RWPE2 (cell line): ENCODE measurements at regions not wholly inside any gene's neighbourhood (a gene's known extent, or its start where the extent isn't known, plus 50 kb on each side); places are given as distances from the start of the nearest gene placed in this dataset.
"Not testable (repeated sequence)": the region's sequence is repeated elsewhere in the genome, so short reads cannot be mapped to it uniquely, and the experiment has no call there.

ENCODE experiments used
- ATAC-seq: fragments of 200-7000 bp; cut with Tn5 transposase; 3 replicates; pipeline ENCODE4 v1.9.1; 2021; ENCODE audit warnings: low read depth
- DNase-seq: peaks from one replicate; pipeline ENCODE4 v3.0.0-alpha.2; 2020; ENCODE audit warnings: low spot score
- H3K27ac ChIP-seq: fragments of 450-650 bp; 2 replicates; pipeline ENCODE4 v1.5.1; 2017; ENCODE audit warnings: mild to moderate bottlenecking; ENCODE audit not compliant: poor library complexity, severe bottlenecking
- H3K27me3 ChIP-seq: fragments of 250-450 bp; sonication (Bioruptor Pico); 2 replicates; pipeline ENCODE4 v1.5.1; 2021; ENCODE audit warnings: mild to moderate bottlenecking, moderate library complexity; ENCODE audit not compliant: insufficient read depth, poor library complexity, severe bottlenecking
- H3K36me3 ChIP-seq: fragments of 250-450 bp; sonication (Bioruptor Pico); 2 replicates; pipeline ENCODE4 v1.5.1; 2020; ENCODE audit warnings: low read depth, mild to moderate bottlenecking, moderate library complexity
- H3K4me1 ChIP-seq: fragments of 250-450 bp; sonication (Bioruptor Pico); 2 replicates; pipeline ENCODE4 v1.5.1; 2021; ENCODE audit warnings: mild to moderate bottlenecking, moderate library complexity; ENCODE audit not compliant: insufficient read depth, poor library complexity, severe bottlenecking
- H3K4me3 ChIP-seq: fragments of 250-450 bp; sonication (Bioruptor Pico); 2 replicates; pipeline ENCODE4 v1.5.1; 2021; ENCODE audit warnings: mild to moderate bottlenecking, moderate library complexity; ENCODE audit not compliant: severe bottlenecking
- H3K9me3 ChIP-seq: fragments of 250-450 bp; sonication (Bioruptor Pico); 2 replicates; pipeline ENCODE4 v1.5.1; 2021; ENCODE audit warnings: mild to moderate bottlenecking, moderate library complexity; ENCODE audit not compliant: severe bottlenecking
- TF ChIP-seq, protein P1 (sequence below): fragments of 450-650 bp; IDR thresholded peaks from one replicate; pipeline ENCODE4 v1.5.1; 2017; ENCODE audit warnings: mild to moderate bottlenecking, moderate library complexity; ENCODE audit not compliant: poor library complexity, severe bottlenecking

DNA sequence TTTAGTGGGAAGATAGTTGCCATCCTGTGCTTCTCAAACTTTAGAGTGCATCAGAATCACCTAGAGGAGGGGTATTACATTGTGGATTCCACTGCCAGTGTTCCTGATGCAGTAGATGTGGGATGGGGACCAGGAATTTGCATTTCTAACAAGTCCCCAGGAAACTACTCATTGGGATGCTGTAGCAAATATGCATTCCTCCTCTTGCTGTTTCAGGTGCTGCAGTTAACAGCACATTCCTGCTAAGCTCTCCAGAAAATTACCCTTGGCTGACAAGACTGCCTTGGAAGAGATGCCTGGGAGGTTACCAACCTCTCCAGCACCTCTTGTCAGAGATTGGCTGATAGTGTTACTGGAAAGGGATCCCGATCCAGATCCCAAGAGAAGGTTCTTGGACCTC is 270.5 kb downstream of the OSTF1 start:
- H3K27ac ChIP-seq, result no peak overlapping the region
- no peaks in the 10 kb centered on the region for H3K9me3 ChIP-seq
- no peaks in the 10 kb centered on the region for H3K27me3 ChIP-seq
- H3K36me3 ChIP-seq, result no peaks in the 10 kb centered on the region
- no peak overlapping the region for H3K4me3 ChIP-seq
- no peak for DNase-seq
- no peak for ATAC-seq
- no peaks in the 10 kb centered on the region for H3K4me1 ChIP-seq
- TF ChIP-seq, protein P1, sequence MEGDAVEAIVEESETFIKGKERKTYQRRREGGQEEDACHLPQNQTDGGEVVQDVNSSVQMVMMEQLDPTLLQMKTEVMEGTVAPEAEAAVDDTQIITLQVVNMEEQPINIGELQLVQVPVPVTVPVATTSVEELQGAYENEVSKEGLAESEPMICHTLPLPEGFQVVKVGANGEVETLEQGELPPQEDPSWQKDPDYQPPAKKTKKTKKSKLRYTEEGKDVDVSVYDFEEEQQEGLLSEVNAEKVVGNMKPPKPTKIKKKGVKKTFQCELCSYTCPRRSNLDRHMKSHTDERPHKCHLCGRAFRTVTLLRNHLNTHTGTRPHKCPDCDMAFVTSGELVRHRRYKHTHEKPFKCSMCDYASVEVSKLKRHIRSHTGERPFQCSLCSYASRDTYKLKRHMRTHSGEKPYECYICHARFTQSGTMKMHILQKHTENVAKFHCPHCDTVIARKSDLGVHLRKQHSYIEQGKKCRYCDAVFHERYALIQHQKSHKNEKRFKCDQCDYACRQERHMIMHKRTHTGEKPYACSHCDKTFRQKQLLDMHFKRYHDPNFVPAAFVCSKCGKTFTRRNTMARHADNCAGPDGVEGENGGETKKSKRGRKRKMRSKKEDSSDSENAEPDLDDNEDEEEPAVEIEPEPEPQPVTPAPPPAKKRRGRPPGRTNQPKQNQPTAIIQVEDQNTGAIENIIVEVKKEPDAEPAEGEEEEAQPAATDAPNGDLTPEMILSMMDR, result no peak

DNA sequence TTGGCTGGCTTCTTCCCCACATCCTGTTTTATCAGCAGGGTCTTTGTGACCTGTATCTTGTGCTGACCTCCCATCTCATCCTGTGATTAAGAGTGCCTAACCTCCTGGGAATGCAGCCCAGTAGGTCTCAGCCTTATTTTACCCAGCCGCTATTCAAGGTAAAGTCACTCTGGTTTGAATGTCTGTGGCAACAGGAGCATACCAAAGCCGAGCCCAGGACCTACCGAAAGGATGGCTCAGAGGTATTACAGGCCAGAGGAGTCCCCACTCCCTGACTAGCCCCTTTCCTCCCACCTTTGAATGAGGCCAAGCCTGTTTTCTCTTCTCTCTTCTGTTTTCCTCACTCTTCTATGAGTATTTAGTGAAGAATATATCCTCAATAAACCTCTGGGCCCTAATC is 271.3 kb downstream of the OSTF1 start:
- no peaks in the 10 kb centered on the region for H3K36me3 ChIP-seq
- DNase-seq (no peak), ATAC-seq (no peak)
- H3K4me1 ChIP-seq, result no peaks in the 10 kb centered on the region
- H3K4me3 ChIP-seq, result no peak overlapping the region
- H3K27ac ChIP-seq, result no peak overlapping the region
- TF ChIP-seq, protein P1, result no peak
- H3K9me3 ChIP-seq, result no peaks in the 10 kb centered on the region
- no peaks in the 10 kb centered on the region for H3K27me3 ChIP-seq

DNA sequence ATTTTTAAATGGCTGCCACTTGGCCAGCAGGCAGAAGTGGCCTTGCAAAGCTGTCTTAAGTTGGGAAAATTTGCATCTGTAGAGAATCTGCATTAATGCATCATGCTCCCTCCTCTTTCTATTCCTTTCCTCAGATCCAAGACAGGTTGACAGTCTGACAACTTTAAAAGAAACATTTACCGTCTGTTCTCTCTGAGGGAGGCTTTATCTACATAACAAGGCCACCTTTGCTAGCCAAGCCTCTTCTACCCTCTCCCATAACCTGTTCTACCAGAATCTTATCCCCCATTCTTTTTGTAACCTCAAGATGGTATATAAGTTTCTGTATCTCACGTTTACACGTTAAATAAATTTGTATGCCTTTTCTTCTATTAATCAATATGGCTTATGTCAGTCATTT is 271.9 kb downstream of the OSTF1 start:
- DNase-seq, result no peak

DNA sequence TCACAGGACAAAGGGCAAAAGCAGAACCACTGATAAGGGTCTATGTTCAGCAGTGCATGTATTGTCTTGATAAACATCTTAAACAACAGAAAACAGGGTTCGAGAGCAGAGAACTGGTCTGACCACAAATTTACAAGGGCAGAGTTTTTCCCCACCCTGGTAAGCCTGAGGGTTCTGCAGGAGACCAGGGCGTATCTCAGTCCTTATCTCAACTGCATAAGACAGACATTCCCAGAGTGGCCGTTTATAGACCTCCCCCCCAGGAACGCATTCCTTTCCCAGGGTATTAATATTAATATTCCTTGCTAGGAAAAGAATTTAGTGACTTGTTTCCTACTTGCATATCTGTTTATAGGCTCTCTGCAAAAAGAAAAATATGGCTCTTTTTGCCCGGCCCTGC is 274.1 kb downstream of the OSTF1 start:
- ATAC-seq, DNase-seq, H3K9me3 ChIP-seq: not testable (repeated sequence)

More for the DNA sequence above, 271.9 kb downstream of the OSTF1 start:
- Histone ChIP-seq H3K4me1 (no peaks in the 10 kb centered on the region), H3K27me3 (no peaks in the 10 kb centered on the region), H3K36me3 (no peaks in the 10 kb centered on the region), H3K27ac (no peak overlapping the region), H3K4me3 (no peak overlapping the region), H3K9me3 (no peaks in the 10 kb centered on the region)
- ATAC-seq, result no peak
- TF ChIP-seq, protein P1, result no peak

DNA sequence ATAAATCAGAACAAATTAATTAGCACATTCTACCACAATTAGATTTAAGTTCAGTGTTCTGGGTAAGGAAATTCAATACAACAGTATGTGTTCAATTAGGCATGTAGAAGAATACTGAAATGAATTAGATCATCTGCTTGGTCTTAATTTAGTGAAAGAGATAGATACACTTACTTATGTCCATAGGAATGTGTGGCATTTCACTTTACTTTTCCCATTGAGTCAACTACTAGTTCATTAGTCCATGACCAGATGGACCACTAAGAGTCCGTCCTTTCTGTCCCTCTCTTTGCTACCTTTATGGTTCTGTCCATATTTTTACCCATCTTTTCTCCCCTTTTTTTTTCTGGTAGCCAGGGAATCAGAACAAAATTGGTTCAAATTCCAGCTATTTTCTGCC is 276.9 kb downstream of the OSTF1 start:
- no peaks in the 10 kb centered on the region for H3K27me3 ChIP-seq
- TF ChIP-seq, protein P1, result no peak
- H3K4me1 ChIP-seq, result no peaks in the 10 kb centered on the region
- H3K27ac ChIP-seq, result no peak overlapping the region
- ATAC-seq (no peak), DNase-seq (no peak)
- no peaks in the 10 kb centered on the region for H3K36me3 ChIP-seq
- no peaks in the 10 kb centered on the region for H3K9me3 ChIP-seq
- no peak overlapping the region for H3K4me3 ChIP-seq

More for the DNA sequence above, 274.1 kb downstream of the OSTF1 start:
- H3K36me3 ChIP-seq, H3K27me3 ChIP-seq, H3K4me1 ChIP-seq, H3K27ac ChIP-seq, H3K4me3 ChIP-seq: not testable (repeated sequence)
